AG20443 (cell line): ENCODE measurements at regions not wholly inside any gene's neighbourhood (a gene's known extent, or its start where the extent isn't known, plus 50 kb on each side); places are given as distances from the start of the nearest gene placed in this dataset.
"Not testable (repeated sequence)": the region's sequence is repeated elsewhere in the genome, so short reads cannot be mapped to it uniquely, and the experiment has no call there.

Source experiments
- DNase-seq: peaks from one replicate; pipeline ENCODE4 v3.0.0; 2012; ENCODE audit warnings: low spot score, mixed read lengths

- DNase-seq, result no peak
Measured at GRCh38 chr3:102332205-102332604, 102.6 kb upstream of the ZPLD1 start.

DNA sequence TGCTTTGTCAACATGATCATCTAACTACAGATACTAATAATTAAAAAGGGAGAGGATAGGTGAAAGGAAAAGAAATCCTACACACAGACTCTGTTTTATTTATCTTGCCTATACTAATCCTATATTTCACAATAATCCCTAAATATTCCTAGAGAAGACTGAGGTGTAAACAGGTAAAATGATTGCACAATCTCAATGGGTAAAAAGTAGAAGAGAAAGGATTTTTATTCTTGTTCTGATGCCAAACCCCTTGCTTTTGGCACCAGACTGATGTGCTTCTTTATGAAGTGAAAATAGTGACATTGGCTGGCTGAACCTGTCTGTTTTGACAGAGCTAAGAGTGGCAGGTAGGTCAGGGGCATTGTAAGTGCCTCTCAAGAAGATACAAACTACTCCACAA lies 101.9 kb upstream of the ZPLD1 start:
- DNase-seq, result no peak

- no peak for DNase-seq
Measured at GRCh38 chr3:102336130-102336529, 98.7 kb upstream of the ZPLD1 start.

- DNase-seq, result no peak
Measured at GRCh38 chr3:102339671-102340070, 95.1 kb upstream of the ZPLD1 start.

DNA sequence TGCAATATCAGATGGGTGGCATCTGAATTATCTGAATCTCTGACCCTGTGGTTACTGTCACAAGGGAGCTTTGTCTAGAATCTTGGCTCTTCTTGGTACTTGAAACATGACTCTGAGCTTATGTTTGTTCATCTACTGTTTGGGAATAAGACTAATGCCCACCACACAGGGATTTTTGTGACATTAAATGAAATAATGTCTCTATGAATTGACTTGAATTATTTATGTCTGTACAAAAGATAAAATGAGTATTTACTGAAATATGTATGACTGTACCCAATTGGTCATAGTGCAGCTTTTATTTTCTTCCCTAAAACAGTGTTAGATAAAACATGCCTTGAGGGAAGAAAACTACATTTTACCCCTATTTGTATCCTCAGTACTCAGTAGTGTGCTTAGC lies 87.9 kb upstream of the ZPLD1 start:
- DNase-seq, result no peak

GRCh38 chr3:102348904-102349303 lies 85.9 kb upstream of the ZPLD1 start:
- no peak for DNase-seq

GRCh38 chr3:102353148-102353547 lies 81.7 kb upstream of the ZPLD1 start:
- DNase-seq, result no peak

DNA sequence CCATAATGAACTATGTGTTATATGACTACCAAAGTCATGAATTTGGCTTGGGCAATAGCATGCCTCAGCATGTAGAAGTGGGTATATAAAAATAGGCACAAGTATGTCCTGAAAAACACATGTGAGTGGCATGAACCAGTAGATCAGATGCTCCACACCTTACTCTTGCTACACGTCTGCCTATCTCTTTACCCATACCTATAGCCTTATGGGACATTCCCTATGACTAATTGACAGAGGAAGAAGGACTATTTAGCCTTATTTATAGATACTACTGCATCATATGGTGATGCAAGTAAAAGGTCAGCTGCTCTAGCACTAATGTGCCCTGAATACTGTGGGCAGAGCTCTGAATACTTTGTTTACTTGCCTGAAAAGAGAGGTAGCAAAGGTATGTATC lies 81.0 kb upstream of the ZPLD1 start:
- no peak for DNase-seq

DNA sequence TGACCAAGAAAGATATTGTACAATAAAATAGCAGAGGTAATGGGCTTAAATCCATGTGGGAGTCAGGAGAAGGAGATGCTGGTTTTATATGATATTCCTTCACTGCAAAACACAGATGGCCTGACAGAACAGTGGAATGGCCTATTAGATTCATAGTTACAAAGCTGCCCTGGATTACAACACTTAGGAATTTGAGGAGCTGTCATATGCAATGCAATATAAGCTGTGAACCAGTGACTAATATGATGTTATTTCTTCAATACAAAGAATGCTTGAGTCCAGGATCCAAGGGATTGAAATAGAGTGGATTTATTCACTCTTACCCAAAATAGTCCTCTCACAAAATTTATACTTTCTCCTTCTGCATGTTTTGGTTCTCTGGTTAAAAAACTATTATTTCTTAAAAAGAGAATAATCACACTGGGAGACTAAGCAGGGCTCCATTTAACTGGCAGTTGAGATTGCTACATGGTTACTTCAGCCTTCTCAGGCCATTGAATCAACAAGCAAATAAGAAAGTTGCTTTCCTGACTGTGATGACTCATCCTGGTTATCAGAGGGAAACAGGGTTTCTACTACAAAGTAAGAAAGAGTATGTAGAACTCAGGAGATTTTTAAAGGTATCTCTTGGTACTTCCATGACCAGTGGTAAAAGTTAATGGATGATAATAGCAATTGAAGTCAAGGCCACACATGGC lies 79.8 kb upstream of the ZPLD1 start:
- no peak for DNase-seq

DNA sequence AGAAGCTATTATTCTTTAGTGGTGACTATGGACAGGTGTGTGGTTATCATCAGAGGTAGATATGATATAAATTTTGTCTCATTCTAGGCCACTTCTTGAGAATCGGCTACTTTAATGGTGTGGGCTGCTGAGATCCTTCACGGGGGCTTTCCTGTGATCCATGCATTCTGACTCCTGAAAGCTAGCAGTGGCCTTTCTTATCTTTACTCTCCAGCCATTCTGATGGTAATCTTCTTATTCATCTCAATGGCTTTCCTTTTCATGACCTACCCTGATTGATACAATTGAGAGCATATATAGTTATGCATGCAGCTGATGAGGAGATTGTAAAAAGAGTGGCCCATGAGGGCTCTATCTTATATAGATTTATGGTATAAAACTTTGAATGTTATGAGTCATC lies 78.3 kb upstream of the ZPLD1 start:
- DNase-seq, result no peak

- not testable (repeated sequence) for DNase-seq
Measured at GRCh38 chr3:102357313-102357712, 77.5 kb upstream of the ZPLD1 start.

DNA sequence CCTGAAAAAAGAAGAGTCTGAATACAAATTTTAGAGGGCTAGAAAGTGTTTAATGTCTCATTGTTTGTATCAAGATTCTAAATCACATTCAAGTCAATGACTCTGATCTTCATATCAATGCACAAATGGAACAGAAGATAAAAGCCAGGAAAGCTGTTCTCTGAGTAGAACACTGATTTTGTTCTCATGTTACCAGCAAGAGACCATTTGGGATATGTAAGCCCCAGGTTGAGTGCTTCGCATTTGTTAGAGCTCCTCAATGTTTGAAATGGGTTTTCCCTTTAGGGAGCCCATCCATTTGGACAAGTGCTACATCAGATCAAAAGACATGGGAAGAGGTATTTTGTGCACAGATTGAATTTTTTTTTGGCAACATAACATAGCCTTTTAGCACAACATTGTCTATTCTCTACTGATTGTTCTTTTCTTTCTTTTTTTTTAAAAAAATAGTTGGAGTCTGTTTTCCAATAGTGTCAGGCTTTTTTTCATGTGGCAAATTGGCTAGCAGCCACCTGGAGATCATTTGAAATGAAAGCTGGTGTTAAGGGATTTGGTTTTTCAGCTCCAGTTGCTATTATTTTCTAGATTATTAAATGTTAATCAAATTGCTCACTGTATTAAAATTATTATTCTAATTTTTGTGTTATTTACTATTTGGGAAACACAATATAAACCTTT lies 74.5 kb upstream of the ZPLD1 start:
- no peak for DNase-seq

DNA sequence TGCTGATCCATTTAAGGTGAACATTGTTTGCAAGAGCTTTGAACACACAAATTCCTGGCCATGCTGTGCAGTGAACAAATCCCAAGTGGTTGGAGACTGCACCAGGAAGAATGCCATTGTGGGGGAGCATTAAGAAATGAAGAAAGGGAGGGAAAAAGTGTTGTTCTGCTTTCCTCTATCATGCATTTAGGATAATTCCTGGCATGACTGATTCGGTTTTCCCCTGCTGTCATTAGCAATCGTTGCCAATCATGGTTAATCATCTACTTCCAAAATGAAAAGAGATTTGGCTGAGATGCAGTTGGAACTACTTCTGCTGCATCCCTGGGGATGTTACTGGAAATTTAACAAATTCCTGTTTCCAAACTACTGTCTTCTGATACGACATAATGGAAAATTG lies 73.7 kb upstream of the ZPLD1 start:
- no peak for DNase-seq

DNA sequence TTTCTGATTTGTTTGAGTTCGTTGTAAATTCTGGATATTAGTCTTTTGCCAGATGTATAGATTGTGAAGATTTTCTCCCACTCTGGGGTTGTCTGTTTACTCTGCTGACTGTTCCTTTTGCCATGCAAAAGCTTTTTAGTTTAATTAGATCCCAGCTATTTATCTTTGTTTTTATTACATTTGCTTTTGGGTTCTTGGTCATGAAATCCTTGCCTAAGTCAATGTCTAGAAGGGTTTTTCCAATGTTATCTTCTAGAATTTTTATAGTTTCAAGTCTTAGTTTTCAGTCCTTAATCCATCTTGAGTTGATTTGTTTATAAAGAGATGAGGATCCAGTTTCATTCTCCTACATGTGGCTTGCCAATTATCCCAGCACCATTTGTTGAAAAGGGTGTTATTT lies 68.7 kb upstream of the ZPLD1 start:
- not testable (repeated sequence) for DNase-seq

GRCh38 chr3:102374863-102375634 lies 59.8 kb upstream of the ZPLD1 start:
- no peak for DNase-seq

DNA sequence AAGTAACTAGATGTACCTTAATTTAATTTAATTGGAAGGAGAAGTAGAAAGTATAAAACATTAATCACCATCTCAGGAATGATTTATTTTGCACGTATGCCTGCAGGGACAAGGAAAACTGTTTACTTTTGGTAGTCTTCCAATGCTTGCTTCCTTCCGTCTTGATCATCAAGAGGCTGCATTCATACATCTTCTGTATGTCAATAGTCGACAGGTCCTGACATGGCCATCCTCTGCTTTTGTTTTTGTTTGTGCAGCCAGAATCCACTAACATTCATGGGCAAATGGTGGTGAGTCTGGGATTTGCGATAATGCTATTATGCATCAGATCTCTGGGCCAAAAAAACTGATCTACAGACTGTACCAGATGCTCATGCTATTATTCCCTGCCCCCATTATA lies 56.6 kb upstream of the ZPLD1 start:
- DNase-seq, result no peak

DNA sequence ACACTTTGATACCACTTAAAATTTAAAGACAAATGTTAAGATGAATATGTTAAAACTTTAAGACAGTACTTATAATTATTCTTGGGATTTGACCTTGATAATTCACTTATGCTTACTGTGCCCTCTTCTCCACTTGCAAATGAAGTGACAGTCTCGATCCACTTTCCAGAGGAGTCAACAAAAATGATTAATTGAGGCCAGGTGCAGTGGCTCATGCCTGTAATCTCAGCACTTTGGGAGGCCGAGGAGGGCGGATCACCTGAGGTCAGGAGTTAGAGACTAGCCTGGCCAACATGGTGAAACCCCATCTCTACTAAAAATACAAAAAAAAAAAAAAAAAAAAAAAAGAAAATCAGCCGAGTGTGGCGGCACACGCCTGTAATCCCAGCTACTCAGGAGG lies 52.6 kb upstream of the ZPLD1 start:
- DNase-seq, result not testable (repeated sequence)
